ENCODE measurements at regions not wholly inside any gene's neighbourhood (a gene's known extent, or its start where the extent isn't known, plus 50 kb on each side); places are given as distances from the start of the nearest gene placed in this dataset.

- WGBS (ENCODE audit: low lambda C conversion rate, missing lambda C conversion rate), result 53% methylated on average over 3 of the region's 3 CpGs
- DNase-seq (ENCODE audit: low spot score), result no peak
Measured at GRCh38 chr12:13499008-13499407, 302.5 kb downstream of the EMP1 start.

GRCh38 chr12:13496111-13496510, 299.6 kb downstream of the EMP1 start:
- Histone ChIP-seq H3K4me3 (no peak overlapping the region), H3K36me3 (replicated peaks; ENCODE audit: insufficient read depth, low read depth) (no peaks in the 10 kb centered on the region), H3K9me3 (ENCODE audit: low read depth) (no peaks in the 10 kb centered on the region), H3K4me1 (ENCODE audit: insufficient read depth) (no peaks in the 10 kb centered on the region), H4K20me1 (ENCODE audit: insufficient read depth, poor library complexity, severe bottlenecking) (no peaks in the 10 kb centered on the region), H3K9me2 (replicated peaks; ENCODE audit: insufficient read depth) (no peaks in the 10 kb centered on the region), H2AFZ (no peak overlapping the region), H3K27ac (no peak overlapping the region), H3K27me3 (no peaks in the 10 kb centered on the region), H3K79me2 (no peaks in the 10 kb centered on the region), H3K4me2 (no peak overlapping the region)
- WGBS (ENCODE audit: low lambda C conversion rate, missing lambda C conversion rate), result 52% methylated on average over 1 of the region's 1 CpG
- TF ChIP-seq CTCF (IDR thresholded peaks at IDR 0.05; ENCODE audit: poor library complexity), result no peak
- no peak for TF ChIP-seq EZH2phosphoT487 (IDR thresholded peaks at IDR 0.05; ENCODE audit: low read depth, severe bottlenecking, unreplicated experiment)
- TF ChIP-seq EZH2 (IDR thresholded peaks at IDR 0.05; ENCODE audit: borderline replicate concordance), result no peak
- no peak for DNase-seq (ENCODE audit: low spot score)

More at GRCh38 chr12:13499008-13499407, 302.5 kb downstream of the EMP1 start:
- Histone ChIP-seq H3K79me2 (no peaks in the 10 kb centered on the region), H3K4me2 (no peak overlapping the region), H3K4me3 (no peak overlapping the region), H3K27ac (no peak overlapping the region), H3K9me3 (ENCODE audit: low read depth) (no peaks in the 10 kb centered on the region), H3K9me2 (replicated peaks; ENCODE audit: insufficient read depth) (no peaks in the 10 kb centered on the region), H2AFZ (no peak overlapping the region), H4K20me1 (ENCODE audit: insufficient read depth, poor library complexity, severe bottlenecking) (no peaks in the 10 kb centered on the region), H3K27me3 (no peaks in the 10 kb centered on the region), H3K36me3 (replicated peaks; ENCODE audit: insufficient read depth, low read depth) (no peaks in the 10 kb centered on the region), H3K4me1 (ENCODE audit: insufficient read depth) (no peaks in the 10 kb centered on the region)
- no peak for TF ChIP-seq EZH2phosphoT487 (IDR thresholded peaks at IDR 0.05; ENCODE audit: low read depth, severe bottlenecking, unreplicated experiment)
- TF ChIP-seq CTCF (IDR thresholded peaks at IDR 0.05; ENCODE audit: poor library complexity), result no peak
- TF ChIP-seq EZH2 (IDR thresholded peaks at IDR 0.05; ENCODE audit: borderline replicate concordance), result no peak

GRCh38 chr12:13489246-13489645, 292.7 kb downstream of the EMP1 start:
- Histone ChIP-seq H3K9me3 (ENCODE audit: low read depth) (no peaks in the 10 kb centered on the region), H3K4me3 (no peak overlapping the region), H3K4me2 (no peak overlapping the region), H3K79me2 (no peaks in the 10 kb centered on the region), H3K9me2 (replicated peaks; ENCODE audit: insufficient read depth) (no peaks in the 10 kb centered on the region), H3K36me3 (replicated peaks; ENCODE audit: insufficient read depth, low read depth) (no peaks in the 10 kb centered on the region), H3K4me1 (ENCODE audit: insufficient read depth) (no peaks in the 10 kb centered on the region), H3K27me3 (no peaks in the 10 kb centered on the region), H3K27ac (no peak overlapping the region), H2AFZ (no peak overlapping the region), H4K20me1 (ENCODE audit: insufficient read depth, poor library complexity, severe bottlenecking) (no peaks in the 10 kb centered on the region)
- DNase-seq (ENCODE audit: low spot score), result no peak
- 97% methylated on average over 4 of the region's 4 CpGs for WGBS (ENCODE audit: low lambda C conversion rate, missing lambda C conversion rate)
- TF ChIP-seq EZH2phosphoT487 (IDR thresholded peaks at IDR 0.05; ENCODE audit: low read depth, severe bottlenecking, unreplicated experiment) (no peak), CTCF (IDR thresholded peaks at IDR 0.05; ENCODE audit: poor library complexity) (no peak)

GRCh38 chr12:13487326-13487725, 290.8 kb downstream of the EMP1 start:
- Histone ChIP-seq H3K27ac (no peak overlapping the region), H3K79me2 (no peaks in the 10 kb centered on the region), H3K4me3 (no peak overlapping the region), H3K4me2 (no peak overlapping the region), H3K9me2 (replicated peaks; ENCODE audit: insufficient read depth) (no peaks in the 10 kb centered on the region), H3K36me3 (replicated peaks; ENCODE audit: insufficient read depth, low read depth) (no peaks in the 10 kb centered on the region), H3K9me3 (ENCODE audit: low read depth) (no peaks in the 10 kb centered on the region), H3K4me1 (ENCODE audit: insufficient read depth) (no peaks in the 10 kb centered on the region), H2AFZ (no peak overlapping the region), H4K20me1 (ENCODE audit: insufficient read depth, poor library complexity, severe bottlenecking) (no peaks in the 10 kb centered on the region), H3K27me3 (no peaks in the 10 kb centered on the region)
- TF ChIP-seq EZH2phosphoT487 (IDR thresholded peaks at IDR 0.05; ENCODE audit: low read depth, severe bottlenecking, unreplicated experiment), result no peak
- TF ChIP-seq EZH2 (IDR thresholded peaks at IDR 0.05; ENCODE audit: borderline replicate concordance), result no peak
- no peak for TF ChIP-seq CTCF (IDR thresholded peaks at IDR 0.05; ENCODE audit: poor library complexity)
- 91% methylated on average over 7 of the region's 7 CpGs for WGBS (ENCODE audit: low lambda C conversion rate, missing lambda C conversion rate)
- no peak for DNase-seq (ENCODE audit: low spot score)
